Liver (tissue), 3 donors: ENCODE measurements at regions not wholly inside any gene's neighbourhood (a gene's known extent, or its start where the extent isn't known, plus 50 kb on each side); places are given as distances from the start of the nearest gene placed in this dataset.

ENCODE experiments used
- ATF3 ChIP-seq: IDR thresholded peaks from 2 replicates; pipeline ENCODE4 v1.6.1; 2016; ENCODE audit warnings: antibody characterized with exemption
- FOXA1 ChIP-seq: IDR thresholded peaks from 2 replicates; pipeline ENCODE4 v1.6.1; 2016; ENCODE audit warnings: antibody characterized with exemption
- GABPA ChIP-seq, 2 donors: IDR thresholded peaks in 1 of 2; conservative IDR thresholded peaks in 1 of 2; 2 replicates each; pipeline ENCODE4 v1.6.1; 2016; ENCODE audit warnings: antibody characterized with exemption in 2 of 2, mild to moderate bottlenecking in 1 of 2, moderate library complexity in 1 of 2
- HNF4A ChIP-seq, 2 donors: conservative IDR thresholded peaks; 2 replicates each; pipeline ENCODE4 v1.6.1; 2016; ENCODE audit warnings: antibody characterized with exemption in 2 of 2, mild to moderate bottlenecking in 2 of 2
- JUND ChIP-seq, 2 donors: IDR thresholded peaks; 2 replicates each; pipeline ENCODE4 v1.6.1; 2016; ENCODE audit warnings: antibody characterized with exemption in 2 of 2
- RAD21 ChIP-seq, 2 donors: IDR thresholded peaks; 2 replicates each; pipeline ENCODE4 v1.6.1; 2016; ENCODE audit warnings: antibody characterized with exemption in 2 of 2, mild to moderate bottlenecking in 2 of 2
- REST ChIP-seq: IDR thresholded peaks from 2 replicates; pipeline ENCODE4 v1.6.1; 2016; ENCODE audit warnings: antibody characterized with exemption, mild to moderate bottlenecking
- SP1 ChIP-seq: IDR thresholded peaks from 2 replicates; pipeline ENCODE4 v1.6.1; 2018; ENCODE audit warnings: antibody characterized with exemption, mild to moderate bottlenecking
- TAF1 ChIP-seq: conservative IDR thresholded peaks from 2 replicates; pipeline ENCODE4 v1.6.1; 2016; ENCODE audit warnings: antibody characterized with exemption, mild to moderate bottlenecking
- YY1 ChIP-seq: IDR thresholded peaks from 2 replicates; pipeline ENCODE4 v1.6.1; 2016; ENCODE audit warnings: antibody characterized with exemption, mild to moderate bottlenecking
- ZBTB33 ChIP-seq: IDR thresholded peaks from 2 replicates; pipeline ENCODE4 v1.6.1; 2016; ENCODE audit warnings: antibody characterized with exemption
- TF ChIP-seq, protein P1 (sequence below): fragments of 150-350 bp; IDR thresholded peaks from 2 replicates; pipeline ENCODE4 v1.5.1; 2017; ENCODE audit warnings: improper control_type of control experiment, low read depth, low read length; ENCODE audit not compliant: missing input control
- TF ChIP-seq, protein P2 (sequence below): IDR thresholded peaks from 2 replicates; pipeline ENCODE4 v1.6.1; 2016; ENCODE audit warnings: antibody characterized with exemption
- donor health status: healthy.
- donor health status: healthy.

GRCh38 chr1:25082995-25083394 is 149.3 kb downstream of the SYF2 start:
- TF ChIP-seq RAD21 (IDR thresholded peaks at IDR 0.05) = no peak
- TF ChIP-seq YY1 = no peak
- TF ChIP-seq, protein P1, sequence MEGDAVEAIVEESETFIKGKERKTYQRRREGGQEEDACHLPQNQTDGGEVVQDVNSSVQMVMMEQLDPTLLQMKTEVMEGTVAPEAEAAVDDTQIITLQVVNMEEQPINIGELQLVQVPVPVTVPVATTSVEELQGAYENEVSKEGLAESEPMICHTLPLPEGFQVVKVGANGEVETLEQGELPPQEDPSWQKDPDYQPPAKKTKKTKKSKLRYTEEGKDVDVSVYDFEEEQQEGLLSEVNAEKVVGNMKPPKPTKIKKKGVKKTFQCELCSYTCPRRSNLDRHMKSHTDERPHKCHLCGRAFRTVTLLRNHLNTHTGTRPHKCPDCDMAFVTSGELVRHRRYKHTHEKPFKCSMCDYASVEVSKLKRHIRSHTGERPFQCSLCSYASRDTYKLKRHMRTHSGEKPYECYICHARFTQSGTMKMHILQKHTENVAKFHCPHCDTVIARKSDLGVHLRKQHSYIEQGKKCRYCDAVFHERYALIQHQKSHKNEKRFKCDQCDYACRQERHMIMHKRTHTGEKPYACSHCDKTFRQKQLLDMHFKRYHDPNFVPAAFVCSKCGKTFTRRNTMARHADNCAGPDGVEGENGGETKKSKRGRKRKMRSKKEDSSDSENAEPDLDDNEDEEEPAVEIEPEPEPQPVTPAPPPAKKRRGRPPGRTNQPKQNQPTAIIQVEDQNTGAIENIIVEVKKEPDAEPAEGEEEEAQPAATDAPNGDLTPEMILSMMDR = no peak
- TF ChIP-seq TAF1 = no peak
- no peak for TF ChIP-seq GABPA (IDR thresholded peaks at IDR 0.05 in 1 of 2, conservative IDR thresholded peaks at IDR 0.05 in 1 of 2)
- TF ChIP-seq, protein P2, sequence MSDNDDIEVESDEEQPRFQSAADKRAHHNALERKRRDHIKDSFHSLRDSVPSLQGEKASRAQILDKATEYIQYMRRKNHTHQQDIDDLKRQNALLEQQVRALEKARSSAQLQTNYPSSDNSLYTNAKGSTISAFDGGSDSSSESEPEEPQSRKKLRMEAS = no peak
- no peak for TF ChIP-seq REST
- no peak for TF ChIP-seq JUND (IDR thresholded peaks at IDR 0.05)
- TF ChIP-seq SP1 = no peak
- no peak for TF ChIP-seq ZBTB33
- no peak for TF ChIP-seq HNF4A (conservative IDR thresholded peaks at IDR 0.05)
- TF ChIP-seq ATF3 = no peak
- TF ChIP-seq FOXA1 = no peak
